HG03097 (cell line): ENCODE measurements at regions not wholly inside any gene's neighbourhood (a gene's known extent, or its start where the extent isn't known, plus 50 kb on each side); places are given as distances from the start of the nearest gene placed in this dataset.

ENCODE experiments used
- ATAC-seq: cut with Tn5 transposase; IDR thresholded peaks from one replicate; pipeline ENCODE4 v1.9.1; 2021; ENCODE audit not compliant: unreplicated experiment, low FRiP score

DNA sequence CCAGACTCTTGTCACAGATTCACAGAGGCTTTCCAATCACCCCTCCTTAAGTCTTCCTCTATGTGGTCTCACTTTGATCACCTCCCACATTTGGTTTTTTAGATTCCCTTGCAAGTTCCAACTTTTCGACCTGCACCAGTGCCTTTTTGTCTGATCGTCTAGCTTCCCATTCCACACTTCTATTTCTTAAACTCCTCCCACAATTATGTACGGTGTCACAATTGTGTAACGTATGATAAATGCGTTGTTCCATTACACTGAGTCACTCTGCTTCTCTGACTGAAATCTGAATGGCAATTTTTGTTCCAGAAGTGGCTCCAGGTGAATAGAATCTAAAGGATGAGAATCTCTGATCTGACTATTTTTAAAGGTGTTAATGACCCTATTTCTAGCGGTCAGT lies 320.1 kb downstream of the LMX1A start:
- ATAC-seq = no peak

DNA sequence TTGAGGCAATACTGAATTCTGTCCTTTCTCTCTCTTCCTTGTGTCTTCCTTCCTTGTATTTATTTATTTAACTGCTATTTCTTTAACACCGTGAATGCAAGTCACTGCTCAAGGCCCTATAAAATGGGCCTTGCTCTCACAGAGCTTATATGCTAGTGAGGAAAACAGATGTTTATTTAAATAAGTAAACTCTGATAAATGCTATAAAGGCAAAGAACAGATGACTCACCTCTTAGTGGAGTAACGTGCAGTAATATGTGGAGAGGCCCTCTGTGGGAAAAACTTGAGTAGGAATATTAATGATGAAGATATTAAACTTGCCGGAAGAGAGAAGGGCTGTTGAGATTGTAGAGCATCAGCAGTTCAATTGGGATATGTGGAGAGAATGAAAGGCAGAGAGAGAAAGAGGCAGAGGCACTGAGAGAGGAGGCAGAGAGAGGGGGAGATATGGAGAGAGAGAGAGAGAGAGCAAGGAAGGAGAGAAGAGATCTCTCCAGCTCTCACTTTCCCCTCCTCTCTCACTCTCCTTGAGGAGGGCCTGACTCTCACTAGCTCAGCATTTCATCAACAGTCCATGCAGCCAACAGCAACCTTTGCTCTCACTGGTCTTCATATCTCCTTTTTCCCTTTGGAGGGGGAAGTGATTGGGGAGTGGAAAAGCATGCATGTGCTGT lies 322.2 kb downstream of the LMX1A start:
- ATAC-seq = no peak

DNA sequence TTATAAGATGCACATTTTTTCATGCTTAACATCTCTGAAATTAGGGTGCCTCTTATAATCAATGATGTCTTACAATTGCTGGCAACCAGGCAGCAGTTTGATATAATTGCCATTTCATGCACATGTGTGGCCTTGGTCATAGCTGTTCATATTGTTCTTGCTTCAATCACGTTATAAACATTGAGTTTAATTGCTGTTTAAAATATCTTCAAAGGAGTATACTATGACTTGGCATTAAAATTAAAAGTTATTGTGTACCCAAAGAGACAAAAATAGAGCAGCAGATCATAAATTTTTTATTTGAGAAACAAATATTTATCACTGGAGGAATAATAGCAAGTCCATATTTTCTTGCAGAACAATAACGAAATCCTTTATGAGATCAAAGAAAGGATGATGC lies 325.5 kb downstream of the LMX1A start:
- ATAC-seq = no peak

DNA sequence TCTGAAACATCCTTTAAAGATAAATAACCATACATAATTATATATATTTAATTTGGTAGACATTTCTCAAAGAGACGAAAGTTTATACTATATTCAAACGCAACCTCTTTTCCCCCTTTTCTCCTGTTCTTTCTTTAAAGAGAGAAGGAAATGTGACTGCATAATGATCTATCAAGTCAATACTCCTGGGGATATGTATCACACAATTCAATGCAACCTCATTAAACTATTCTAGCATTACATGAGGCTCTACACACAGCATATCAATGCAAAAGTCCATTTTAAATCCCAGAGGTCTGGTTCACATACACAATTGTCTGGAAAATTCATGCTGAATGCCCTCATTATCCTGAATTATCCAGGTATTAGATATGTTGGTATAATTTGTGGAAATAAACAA lies 330.7 kb downstream of the LMX1A start:
- ATAC-seq = no peak

DNA sequence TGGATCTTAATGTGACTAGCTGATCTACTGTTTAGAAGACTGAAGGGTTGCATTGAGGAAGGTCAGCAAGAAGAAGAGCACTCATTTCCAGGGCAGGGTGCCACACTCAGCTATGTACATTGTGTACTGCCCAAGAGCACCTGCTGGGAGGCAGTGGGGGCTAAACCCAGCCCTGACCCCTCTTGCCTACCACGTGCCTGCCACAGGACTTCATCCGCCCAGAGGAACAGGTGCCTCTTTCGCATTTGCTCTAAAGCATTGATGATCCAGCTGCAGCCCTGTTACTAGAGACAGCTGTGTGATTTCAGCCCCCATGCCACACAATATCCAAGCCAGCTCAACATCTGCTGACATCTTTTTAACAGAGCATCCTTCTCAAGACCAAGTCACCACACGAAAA lies 341.8 kb downstream of the LMX1A start:
- no peak for ATAC-seq

DNA sequence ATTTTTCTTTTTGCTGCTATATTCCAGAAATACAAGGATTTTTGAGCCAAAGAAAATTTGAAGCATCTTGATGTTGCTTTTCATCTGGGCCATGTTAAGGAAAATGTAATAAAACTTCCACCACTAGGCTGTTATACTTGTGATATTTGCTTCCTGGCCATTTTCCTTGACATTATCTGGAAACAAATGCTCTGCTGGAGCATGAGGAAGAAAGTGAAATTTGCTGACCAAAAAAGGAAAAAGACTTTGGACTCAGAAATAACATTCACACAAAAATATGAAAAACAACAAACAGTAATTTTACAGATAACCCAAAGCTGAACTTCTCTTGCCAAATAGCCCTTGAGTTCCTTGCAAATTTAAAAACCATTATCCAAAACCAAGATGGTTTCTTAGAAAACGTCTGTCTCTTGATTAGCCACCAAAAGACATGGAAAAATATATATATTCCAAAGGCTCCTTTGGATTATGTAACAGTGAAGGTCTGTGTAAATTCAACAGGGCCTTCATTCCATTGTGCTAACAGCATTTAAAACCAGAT lies 344.5 kb downstream of the LMX1A start:
- ATAC-seq = no peak

DNA sequence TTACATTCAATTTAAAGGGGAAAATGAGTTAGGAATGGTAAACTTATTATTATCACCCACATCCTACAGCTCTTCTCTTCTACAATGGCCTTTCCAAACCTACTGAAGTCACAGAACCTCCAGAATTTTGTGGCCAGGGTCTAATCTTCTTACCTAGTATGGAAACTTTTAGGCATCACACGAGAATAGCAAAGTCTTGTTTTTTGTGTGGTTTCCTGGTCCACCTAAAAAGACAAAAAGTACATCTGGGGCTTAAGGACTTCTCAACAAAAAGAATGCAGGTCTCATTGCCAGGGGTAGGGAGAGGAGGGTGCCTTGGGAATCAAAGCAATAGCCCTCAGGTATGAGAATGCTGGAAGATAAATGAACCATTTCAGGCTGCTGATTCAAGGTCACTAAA lies 345.3 kb downstream of the LMX1A start:
- ATAC-seq = no peak

DNA sequence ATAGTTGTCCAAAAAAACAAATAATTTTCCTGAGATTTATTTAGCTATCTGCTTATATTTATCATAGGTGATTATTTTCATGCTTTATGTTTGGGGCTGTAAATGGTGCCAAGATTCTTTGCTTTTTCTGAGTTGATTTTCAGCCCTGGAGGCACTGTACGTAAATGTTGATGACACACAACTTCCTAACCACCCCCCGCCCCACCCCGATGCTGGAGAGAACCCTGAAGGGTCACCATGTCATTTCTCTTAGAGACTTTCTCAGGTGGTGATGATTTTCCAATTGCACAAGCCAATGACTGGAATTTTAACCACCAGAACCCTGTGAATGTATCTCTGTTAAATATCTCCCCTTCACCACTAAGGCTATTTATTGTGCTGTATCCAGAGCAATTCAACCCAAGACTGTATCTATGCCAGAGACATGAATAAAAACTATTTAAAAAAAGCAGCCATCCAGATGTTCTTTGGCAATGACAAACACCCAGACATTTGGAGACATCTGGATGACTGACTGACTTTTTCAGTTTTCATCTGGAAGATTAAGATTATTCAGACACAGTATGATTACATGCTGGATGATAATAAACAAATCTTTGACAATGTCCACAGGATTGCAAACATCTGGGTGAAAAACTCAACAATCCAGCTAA lies 346.0 kb downstream of the LMX1A start:
- no peak for ATAC-seq

DNA sequence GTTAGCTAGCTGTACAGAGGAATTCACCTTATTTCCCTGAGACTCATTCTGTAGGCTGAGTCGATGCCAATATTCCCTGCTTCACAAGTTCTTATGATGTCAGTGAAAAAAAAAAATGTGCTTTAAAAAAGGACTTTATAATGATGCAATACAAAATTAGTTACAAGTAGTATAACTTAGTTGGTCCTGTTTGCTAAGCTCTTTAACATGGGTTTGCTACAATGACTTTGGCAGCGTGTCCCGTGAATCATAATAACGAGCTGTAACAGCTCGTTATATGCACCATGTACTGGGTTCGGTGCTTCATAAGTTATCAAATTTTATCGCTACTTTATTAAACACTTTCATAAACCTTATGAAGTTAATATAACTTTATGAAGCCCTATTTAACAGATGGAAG lies 349.7 kb downstream of the LMX1A start:
- ATAC-seq = no peak

DNA sequence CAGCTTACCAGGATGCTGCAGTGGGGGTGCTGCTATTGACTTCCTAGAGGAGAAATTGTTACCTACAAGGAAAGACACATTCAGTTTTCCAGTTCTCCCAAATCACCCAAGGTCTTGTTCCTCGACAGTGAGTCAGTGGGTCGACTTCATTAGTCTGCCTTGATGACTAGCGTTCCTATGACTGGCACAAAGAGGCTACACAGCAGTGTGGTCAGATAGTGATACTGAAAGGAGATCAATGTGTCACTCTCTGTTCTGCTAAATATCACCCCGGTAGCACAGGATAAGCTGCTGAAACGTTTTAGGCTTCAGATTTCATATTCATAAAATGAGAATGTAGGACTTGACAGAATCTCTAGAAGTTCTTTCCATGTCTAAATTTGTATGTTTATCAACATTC lies 357.4 kb downstream of the LMX1A start:
- no peak for ATAC-seq

DNA sequence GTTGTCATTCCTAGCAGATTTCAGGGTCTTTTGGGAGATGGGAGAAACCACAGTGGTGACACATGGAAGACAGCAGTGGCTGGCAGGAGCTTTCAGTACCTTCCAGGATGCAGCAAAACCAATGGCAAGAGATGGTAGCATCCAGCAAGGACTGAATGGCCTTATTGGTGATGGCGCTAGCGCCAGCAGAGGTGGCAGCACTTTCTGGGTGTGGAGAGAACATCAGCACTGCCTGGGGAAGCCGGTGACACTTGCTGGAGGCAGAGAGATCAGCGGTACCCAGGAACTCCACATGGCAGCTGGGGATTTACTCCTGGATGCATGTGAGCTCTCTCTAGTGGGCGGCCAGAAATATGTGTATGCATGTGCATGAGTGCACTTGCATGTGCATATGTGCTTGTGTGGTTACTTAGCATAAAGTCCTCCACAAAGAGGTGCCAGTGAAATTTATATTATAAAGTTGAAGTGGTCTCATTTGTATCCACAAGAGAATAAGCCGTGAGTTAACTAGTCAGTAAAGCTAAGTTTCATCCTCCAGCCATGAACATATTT lies 364.7 kb downstream of the LMX1A start:
- no peak for ATAC-seq

DNA sequence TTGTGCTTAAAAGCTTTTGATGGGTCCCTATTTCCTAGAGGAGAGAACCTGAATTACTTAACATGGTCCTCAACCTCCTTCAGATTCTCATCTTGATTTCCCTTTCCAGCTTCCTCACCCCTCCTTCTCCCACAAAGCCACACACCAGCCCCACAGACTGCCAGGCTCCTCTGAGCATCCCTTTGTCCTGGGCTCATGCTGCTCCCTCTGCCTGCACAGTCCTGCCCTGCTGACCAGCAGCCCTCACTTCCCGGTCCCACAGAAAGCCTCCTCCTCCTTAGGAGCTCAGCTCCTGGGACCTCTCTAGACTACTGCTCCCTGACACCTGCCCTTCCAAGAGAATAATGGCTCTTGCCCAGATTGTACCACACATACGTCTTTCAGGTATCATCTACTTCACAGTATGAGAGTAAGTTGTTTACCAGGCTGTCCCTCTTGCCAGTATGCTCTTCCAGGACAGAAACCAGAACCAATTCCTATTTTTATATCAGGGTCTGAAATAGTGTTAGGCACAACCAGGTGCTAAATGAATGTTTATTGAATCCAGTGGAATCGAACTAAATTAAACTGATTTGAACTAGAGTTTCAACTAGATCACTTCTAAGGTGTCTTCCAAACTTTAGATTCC lies 373.4 kb downstream of the LMX1A start:
- no peak for ATAC-seq

DNA sequence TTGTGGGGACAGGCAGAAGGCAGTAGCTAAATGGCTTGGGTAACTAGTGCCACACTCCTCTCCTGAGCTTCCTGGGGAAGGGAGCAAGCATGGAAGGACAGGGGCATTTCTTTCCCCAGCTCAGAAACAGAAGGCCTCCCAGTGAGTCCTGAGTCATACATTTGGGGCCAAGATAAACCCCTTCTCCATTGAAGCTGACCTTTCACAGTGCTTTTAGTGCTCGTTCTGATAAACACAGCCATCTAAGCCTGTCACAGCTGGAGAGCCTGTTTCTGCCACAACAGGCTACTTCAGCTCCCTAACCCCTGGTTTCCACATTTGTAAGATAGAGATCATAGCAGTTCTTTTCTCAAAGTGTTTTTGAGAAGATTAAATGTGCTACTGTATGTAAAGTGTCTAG lies 374.0 kb downstream of the LMX1A start:
- ATAC-seq = no peak

DNA sequence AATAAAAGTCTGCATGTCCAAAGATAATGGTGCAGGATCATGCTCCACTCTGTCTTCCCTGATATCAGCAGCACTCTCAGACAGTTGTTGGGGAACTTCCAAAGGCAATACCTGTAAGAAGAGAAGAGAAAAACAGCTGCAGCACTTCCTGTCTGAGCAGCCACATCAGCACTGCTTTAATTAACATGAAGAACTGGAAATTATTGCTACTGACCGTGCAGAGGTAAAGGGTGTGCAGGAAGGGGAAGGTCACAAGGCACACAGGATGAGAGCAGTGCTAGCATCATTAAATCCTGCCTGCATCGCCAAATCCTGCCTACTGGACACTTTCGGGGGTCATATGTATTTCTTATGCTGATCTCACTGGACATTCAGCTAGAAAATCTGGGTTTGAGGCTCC lies 379.0 kb downstream of the LMX1A start:
- ATAC-seq = no peak

DNA sequence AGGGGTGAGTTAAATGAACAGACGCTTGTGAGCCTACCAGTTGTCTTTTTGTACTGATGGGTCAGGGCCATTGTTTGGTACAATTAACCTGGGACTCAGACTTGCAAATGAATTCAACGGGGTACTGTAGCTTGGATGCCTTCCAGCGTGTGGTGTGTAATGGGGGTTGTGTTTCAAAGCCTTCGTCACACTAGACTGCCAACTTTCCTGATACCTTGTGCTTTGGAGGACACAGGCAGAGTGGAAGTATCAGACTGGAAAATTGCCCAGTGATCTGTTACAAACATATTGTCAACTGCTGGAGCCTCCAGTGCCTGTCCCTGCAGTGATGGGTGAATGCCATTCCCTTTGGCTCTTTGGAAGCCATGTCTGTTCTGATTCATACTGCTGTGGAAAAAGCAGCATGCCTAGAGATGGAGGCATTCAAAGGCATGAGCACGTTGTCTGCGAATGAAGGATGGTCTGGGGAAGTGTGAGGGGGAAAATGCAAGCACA lies 384.5 kb downstream of the LMX1A start:
- no peak for ATAC-seq

DNA sequence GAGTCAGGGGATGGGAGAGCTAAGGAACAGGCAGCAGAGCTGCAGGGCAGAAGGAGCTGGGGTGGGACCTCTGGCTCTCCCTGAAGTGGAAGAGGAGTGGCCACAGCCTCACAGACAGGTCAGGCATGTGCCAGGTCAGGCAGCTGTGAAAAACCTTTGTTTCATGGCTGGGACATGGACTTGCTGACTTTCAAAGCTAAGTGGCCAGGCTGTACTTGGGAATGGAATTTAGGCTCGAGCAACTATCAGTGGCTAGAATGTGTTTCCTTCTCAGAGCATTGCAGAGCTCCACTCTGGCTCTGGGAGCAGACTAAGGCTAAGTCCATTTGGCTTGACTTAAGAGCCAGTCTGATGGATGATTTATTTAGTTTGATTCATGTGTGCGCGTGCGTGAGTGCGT lies 385.1 kb downstream of the LMX1A start:
- no peak for ATAC-seq

DNA sequence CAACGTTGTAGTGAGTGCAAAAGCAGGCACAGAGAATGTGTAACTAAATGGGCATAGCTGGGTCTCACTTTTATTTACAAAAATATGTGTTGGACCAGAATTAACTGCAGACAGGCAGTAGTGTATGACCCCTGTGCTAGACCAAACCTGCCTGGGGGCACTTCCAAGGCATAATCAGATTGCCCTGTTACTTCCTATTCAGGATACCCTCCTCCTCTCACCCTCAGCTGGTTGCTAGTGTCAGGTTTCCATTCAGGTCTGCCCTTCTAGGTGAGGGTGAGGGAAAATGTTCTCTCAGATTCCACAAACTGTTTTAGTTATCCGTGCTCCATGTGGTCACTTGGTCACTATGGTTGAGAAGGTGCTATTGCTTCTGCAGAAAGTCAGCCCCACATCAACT lies 387.3 kb downstream of the LMX1A start:
- ATAC-seq = no peak

DNA sequence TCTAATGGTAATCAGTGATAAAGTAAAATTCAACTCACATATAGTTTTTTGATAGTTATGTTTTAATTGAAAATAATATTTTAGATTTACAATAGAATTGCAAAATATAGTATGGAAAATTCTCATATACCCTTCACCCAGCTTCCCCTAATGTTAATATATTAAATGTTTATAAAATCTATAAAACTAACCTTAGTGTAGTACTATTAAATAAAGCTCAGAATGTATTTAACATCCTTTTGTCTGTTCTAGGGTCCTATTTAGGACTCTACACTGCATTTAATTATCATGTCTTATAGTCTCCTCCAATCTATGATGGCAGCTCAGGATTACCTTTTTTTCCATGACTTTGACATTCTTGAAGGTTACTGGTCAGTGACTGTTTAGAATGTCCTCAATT lies 389.2 kb downstream of the LMX1A start:
- ATAC-seq = no peak

DNA sequence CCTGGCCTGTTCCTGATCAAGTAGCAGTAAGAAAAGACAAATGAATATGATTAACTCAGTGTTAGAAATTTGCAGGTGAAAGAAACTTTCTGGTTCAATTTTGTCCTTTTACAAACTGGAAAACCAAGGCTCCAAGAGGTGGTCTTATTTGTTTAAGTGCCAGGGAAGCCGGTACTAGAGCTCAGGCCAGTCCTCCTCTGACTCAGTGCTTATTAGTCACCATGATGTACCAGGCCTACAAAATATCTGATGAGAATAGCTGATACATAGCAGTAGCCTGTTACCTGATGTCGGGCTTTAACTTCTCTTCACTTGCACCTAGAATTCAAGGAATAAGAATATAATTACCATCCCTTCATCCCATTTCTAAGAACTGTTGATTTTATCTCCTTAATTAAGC lies 394.8 kb downstream of the LMX1A start:
- ATAC-seq = no peak

DNA sequence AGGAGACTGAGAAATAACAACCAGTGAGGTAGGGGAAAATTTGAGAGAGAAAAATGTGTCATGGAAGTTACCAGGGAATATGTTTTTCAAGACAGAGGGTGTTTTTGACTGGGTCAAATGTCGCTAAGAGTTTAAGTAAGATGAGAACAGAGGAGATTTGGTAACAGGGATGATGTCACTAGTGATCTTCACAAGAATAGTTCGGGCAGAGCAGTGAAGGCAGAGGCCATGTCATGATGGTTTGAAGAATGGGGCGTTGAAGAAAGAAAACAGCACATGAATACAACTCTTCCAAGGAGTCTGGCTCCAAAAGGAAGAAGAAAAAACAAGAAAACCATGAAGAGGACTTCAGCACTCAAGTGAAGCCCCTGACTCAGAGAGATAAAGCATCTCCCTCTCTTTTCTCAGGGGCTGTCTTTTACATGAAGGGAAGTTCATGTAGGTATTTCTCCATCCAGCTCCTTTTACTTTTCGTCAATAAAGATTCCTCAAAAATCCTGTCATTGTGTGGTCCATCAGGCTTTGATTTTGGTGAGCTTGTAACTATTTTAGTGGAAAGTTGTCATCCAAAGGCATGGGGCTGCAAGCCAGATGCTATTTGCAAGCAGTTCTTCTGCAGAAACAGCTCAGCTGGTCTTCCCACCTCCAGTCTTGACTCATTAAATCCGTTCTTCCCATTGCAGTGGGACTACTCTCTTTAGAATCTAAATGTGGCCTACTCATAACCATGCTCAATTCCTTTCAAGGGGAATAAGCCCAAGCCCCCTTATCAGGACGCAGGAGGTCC lies 397.3 kb downstream of the LMX1A start:
- no peak for ATAC-seq

DNA sequence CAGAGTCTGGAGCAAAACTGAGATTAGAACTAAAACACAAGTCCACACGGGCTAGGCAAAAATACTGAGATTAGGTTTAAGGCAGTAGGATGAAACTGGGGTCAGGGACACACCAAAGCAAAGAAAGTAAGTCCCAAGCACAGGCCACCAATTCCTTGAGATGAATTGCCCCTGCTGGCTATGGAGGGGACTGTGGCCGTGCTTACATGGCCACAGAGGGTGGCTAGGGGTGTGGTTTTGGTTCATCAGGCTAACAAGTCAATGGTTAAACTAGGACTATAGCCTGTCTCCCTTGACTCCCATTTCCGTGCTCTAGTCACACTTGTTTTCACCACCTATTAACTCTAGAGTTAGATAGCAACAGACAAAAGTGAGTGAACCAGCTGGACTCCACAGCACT lies 394.8 kb downstream of the PBX1 start:
- ATAC-seq = no peak
